Colonic mucosa (tissue), 4 donors: ENCODE measurements at regions not wholly inside any gene's neighbourhood (a gene's known extent, or its start where the extent isn't known, plus 50 kb on each side); places are given as distances from the start of the nearest gene placed in this dataset.
A peak's percentile ranks its signal among the peaks of the same experiment; 100 is the strongest.

Source experiments
- DNase-seq: peaks from one replicate; pipeline ENCODE4 v3.0.0-alpha.2; 2020
- H3K27ac ChIP-seq: fragments of 200-600 bp; one replicate; pipeline ENCODE4 v1.8.0; 2021
- H3K27me3 ChIP-seq: fragments of 200-600 bp; one replicate; pipeline ENCODE4 v1.8.0; 2021
- H3K36me3 ChIP-seq: fragments of 200-600 bp; one replicate; pipeline ENCODE4 v1.8.0; 2021
- H3K4me1 ChIP-seq: fragments of 200-600 bp; one replicate; pipeline ENCODE4 v1.8.0; 2021; ENCODE audit warnings: mild to moderate bottlenecking
- H3K4me3 ChIP-seq: fragments of 200-600 bp; one replicate; pipeline ENCODE4 v1.8.0; 2021
- H3K9ac ChIP-seq, 2 donors: one replicate each; pipeline ENCODE4 v1.7.0; 2013; ENCODE audit warnings: control low read depth in 2 of 2, low read depth in 2 of 2, low read length in 2 of 2
- H3K9me3 ChIP-seq: fragments of 200-600 bp; one replicate; pipeline ENCODE4 v1.8.0; 2021
- CTCF ChIP-seq: fragments of 200-600 bp; IDR thresholded peaks from one replicate; pipeline ENCODE4 v1.8.0; 2022; ENCODE audit warnings: antibody characterized with exemption, mild to moderate bottlenecking
- intact Hi-C: fragments of 100-400 bp; cut with DNase I; formaldehyde crosslinking; loops from one replicate; pipeline ENCODE4 v1.14.1; 2022
- donor health status: healthy.
- donor health status: DM: no; HTN: no; CAD: no.
- donor health status: DM: no; HTN: no; CAD: no.

DNA sequence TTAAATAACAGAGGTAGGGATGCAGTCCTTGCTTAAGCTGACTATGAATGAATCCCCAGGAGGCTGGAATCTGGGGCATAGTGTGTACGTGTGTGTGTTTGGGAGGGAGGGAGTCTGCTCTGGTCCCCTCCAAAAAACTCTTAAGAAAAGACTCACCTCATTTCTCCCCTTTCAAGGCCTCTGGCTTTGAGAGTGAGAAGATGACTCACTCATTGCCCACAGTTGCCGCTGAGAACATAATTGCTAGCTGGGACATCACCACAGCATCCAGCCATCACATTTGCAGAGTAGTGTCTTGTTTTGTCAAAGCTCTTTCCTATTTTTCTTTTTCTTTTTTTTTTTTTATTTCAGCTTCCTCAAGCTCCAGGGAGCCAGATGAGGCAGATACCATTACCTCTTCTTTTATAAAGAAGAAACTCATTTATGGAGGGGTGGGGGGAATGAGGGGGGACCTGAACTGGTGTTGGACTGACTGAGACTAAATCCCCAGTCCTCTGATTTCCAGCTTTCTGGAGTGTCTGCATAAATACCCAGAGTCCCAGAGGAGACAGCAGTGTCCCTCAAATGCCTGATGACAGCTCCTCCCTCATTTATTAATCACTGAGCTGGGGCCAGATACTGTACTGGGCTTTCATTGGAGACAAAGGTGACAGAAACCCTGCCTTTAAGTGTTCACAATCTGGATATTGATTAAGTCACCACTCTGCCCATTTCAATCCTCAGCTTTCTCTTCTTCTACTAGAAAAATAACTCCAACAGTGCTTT, 61.9 kb upstream of the LAS1L start:
- Histone ChIP-seq H3K27me3 (no peaks in the 10 kb centered on the region), H3K36me3 (no peaks in the 10 kb centered on the region), H3K9ac (no peak overlapping the region), H3K27ac (peak overlapping the region; percentile 74), H3K4me1 (no peaks in the 10 kb centered on the region), H3K9me3 (no peaks in the 10 kb centered on the region), H3K4me3 (no peak overlapping the region)
- DNase-seq = no peak
- TF ChIP-seq CTCF = no peak
- intact Hi-C loops = loop anchor here (10.0 kb wide), 1 partner anchor 128 kb away; no protein-coding TSS in a partner anchor

GRCh38 chrX:65595460-65595876, 60.9 kb upstream of the LAS1L start:
- H3K27me3 ChIP-seq = no peaks in the 10 kb centered on the region
- no peak overlapping the region for H3K9ac ChIP-seq
- intact Hi-C loops = loop anchor here (10.0 kb wide), 1 partner anchor 129 kb away; no protein-coding TSS in a partner anchor
- H3K36me3 ChIP-seq = no peaks in the 10 kb centered on the region
- H3K27ac ChIP-seq = peak overlapping the region; percentile 74
- TF ChIP-seq CTCF = peak; percentile 98
- H3K4me3 ChIP-seq = no peak overlapping the region
- DNase-seq = peak; percentile 98
- H3K4me1 ChIP-seq = no peaks in the 10 kb centered on the region
- no peaks in the 10 kb centered on the region for H3K9me3 ChIP-seq

- Histone ChIP-seq H3K27me3 (no peaks in the 10 kb centered on the region), H3K4me3 (no peak overlapping the region), H3K9ac (no peak overlapping the region), H3K4me1 (no peaks in the 10 kb centered on the region), H3K36me3 (no peaks in the 10 kb centered on the region), H3K27ac (no peak overlapping the region), H3K9me3 (no peaks in the 10 kb centered on the region)
- no peak for DNase-seq
- TF ChIP-seq CTCF = no peak
- intact Hi-C loops = loop anchor here (5.0 to 10.0 kb wide), 2 partner anchors 134 to 401 kb away; no protein-coding TSS in a partner anchor
Observed at GRCh38 chrX:65591206-65591605, 56.6 kb upstream of the LAS1L start.

GRCh38 chrX:65589304-65589703, 54.7 kb upstream of the LAS1L start:
- TF ChIP-seq CTCF = no peak
- no peaks in the 10 kb centered on the region for H3K9me3 ChIP-seq
- no peak for DNase-seq
- H3K4me3 ChIP-seq = no peak overlapping the region
- no peaks in the 10 kb centered on the region for H3K36me3 ChIP-seq
- no peaks in the 10 kb centered on the region for H3K4me1 ChIP-seq
- H3K27ac ChIP-seq = no peak overlapping the region
- intact Hi-C loops = no loop called here
- H3K27me3 ChIP-seq = no peaks in the 10 kb centered on the region
- no peak overlapping the region for H3K9ac ChIP-seq

DNA sequence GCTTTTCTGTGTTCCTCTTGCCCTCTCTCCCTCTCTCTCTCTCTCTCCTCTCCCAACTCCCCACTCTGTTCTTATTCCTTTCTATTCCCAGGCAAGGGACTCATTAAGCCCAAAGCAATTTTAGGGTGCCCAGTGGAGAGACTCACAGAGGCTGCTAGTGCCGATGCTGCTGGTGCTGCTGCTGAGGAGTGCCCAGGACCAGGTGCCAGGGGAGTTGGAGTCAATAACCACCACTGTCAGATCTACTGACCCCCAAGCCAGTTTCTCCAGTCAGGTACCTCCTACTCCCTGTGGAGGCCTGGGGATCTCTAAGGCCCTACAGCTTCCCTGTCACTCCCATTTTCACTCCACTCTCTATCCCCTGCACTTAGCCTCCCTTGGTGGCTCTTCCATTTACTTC, 54.2 kb upstream of the LAS1L start:
- no peaks in the 10 kb centered on the region for H3K9me3 ChIP-seq
- H3K27ac ChIP-seq = no peak overlapping the region
- intact Hi-C loops = no loop called here
- TF ChIP-seq CTCF = no peak
- no peaks in the 10 kb centered on the region for H3K27me3 ChIP-seq
- H3K9ac ChIP-seq = no peak overlapping the region
- no peaks in the 10 kb centered on the region for H3K4me1 ChIP-seq
- H3K36me3 ChIP-seq = no peaks in the 10 kb centered on the region
- no peak overlapping the region for H3K4me3 ChIP-seq
- no peak for DNase-seq
